ENCODE measurements at regions not wholly inside any gene's neighbourhood (a gene's known extent, or its start where the extent isn't known, plus 50 kb on each side); places are given as distances from the start of the nearest gene placed in this dataset.

DNA sequence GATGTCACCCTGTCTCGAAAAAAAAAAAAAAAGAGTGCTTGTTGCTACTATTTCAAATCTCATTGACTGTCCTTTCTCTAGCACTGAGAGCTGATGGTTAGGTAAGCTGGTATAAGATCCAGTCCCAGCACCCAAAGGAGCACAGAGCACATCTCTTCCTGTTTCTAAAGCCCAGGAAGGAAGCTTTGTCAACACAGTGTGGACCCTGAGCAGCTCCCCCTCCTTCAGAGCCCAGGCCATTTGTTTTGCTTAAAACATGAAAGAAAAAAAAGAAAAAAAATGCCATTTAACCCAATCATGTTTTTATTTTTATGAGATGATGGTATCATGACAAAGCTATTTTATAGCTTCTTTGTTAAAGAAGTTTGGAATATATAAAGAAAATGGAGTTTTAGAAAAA, 184.1 kb upstream of the DUSP10 start:
- Histone ChIP-seq H3K4me3 (ENCODE audit: low read length) (no peak overlapping the region), H3K36me3 (ENCODE audit: insufficient read depth, low read length) (no peaks in the 10 kb centered on the region), H3F3A (ENCODE audit: insufficient read depth, low read length, poor library complexity, severe bottlenecking) (no peaks in the 10 kb centered on the region), H3K27me3 (ENCODE audit: insufficient read depth, low read depth, low read length) (no peaks in the 10 kb centered on the region), H3K9me3 (ENCODE audit: low read length) (no peaks in the 10 kb centered on the region), H3K27ac (ENCODE audit: low read length) (no peak overlapping the region), H3K79me2 (replicated peaks; ENCODE audit: insufficient read depth, low read length) (no peaks in the 10 kb centered on the region), H3K9me2 (ENCODE audit: insufficient read depth, low read length) (no peaks in the 10 kb centered on the region), H3K9ac (ENCODE audit: low read length) (no peak overlapping the region), H3K4me2 (ENCODE audit: low read length) (no peak overlapping the region), H4K20me1 (ENCODE audit: insufficient read depth) (no peaks in the 10 kb centered on the region), H2AFZ (ENCODE audit: low read depth, low read length) (no peak overlapping the region)
- TF ChIP-seq TAF1 (IDR thresholded peaks at IDR 0.05; ENCODE audit: low read depth), result no peak
- TF ChIP-seq EZH2 (IDR thresholded peaks at IDR 0.05; ENCODE audit: borderline replicate concordance, insufficient read depth, low read length, poor library complexity, severe bottlenecking), result no peak
- TF ChIP-seq SMC3 (conservative IDR thresholded peaks at IDR 0.05; ENCODE audit: poor library complexity), result no peak
- TF ChIP-seq, protein P1, sequence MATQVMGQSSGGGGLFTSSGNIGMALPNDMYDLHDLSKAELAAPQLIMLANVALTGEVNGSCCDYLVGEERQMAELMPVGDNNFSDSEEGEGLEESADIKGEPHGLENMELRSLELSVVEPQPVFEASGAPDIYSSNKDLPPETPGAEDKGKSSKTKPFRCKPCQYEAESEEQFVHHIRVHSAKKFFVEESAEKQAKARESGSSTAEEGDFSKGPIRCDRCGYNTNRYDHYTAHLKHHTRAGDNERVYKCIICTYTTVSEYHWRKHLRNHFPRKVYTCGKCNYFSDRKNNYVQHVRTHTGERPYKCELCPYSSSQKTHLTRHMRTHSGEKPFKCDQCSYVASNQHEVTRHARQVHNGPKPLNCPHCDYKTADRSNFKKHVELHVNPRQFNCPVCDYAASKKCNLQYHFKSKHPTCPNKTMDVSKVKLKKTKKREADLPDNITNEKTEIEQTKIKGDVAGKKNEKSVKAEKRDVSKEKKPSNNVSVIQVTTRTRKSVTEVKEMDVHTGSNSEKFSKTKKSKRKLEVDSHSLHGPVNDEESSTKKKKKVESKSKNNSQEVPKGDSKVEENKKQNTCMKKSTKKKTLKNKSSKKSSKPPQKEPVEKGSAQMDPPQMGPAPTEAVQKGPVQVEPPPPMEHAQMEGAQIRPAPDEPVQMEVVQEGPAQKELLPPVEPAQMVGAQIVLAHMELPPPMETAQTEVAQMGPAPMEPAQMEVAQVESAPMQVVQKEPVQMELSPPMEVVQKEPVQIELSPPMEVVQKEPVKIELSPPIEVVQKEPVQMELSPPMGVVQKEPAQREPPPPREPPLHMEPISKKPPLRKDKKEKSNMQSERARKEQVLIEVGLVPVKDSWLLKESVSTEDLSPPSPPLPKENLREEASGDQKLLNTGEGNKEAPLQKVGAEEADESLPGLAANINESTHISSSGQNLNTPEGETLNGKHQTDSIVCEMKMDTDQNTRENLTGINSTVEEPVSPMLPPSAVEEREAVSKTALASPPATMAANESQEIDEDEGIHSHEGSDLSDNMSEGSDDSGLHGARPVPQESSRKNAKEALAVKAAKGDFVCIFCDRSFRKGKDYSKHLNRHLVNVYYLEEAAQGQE (IDR thresholded peaks at IDR 0.05; ENCODE audit: borderline replicate concordance), result no peak
- TF ChIP-seq RAD21 (conservative IDR thresholded peaks at IDR 0.05), result no peak
- TF ChIP-seq POLR2AphosphoS5 (IDR thresholded peaks at IDR 0.05), result no peak
- TF ChIP-seq EP300 (conservative IDR thresholded peaks at IDR 0.05; ENCODE audit: poor library complexity, severe bottlenecking), result no peak

DNA sequence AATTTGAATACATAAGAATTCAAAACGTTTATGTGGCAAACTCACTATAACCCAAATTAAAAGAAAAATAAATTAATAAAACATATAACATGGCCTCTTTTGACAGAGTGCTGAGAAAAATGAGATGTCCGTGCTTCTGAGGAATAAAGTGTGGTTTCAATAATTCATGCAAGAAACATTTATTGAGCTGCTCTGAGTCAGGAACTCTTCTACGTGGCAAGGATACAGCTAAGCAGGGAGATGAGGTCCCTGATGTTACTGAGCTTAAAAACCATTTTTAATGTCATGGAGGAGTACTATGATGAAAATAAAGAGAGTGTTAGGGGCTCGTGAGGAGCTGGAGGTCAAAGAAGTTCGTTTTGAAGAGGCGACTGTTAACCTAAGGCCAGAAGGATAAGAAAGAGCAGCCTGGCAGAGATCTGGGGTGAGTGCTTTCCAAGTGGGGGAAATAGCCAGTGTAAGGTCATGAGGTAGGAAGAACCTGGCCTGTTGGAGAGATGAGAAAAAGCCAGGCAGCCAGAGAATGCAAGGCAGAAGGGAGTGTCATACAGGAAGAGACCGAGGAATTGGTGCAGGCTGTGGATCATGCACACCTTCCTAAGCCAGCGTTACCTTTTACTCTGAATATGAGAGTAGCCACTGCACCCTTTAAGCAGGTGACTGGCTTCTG, 182.2 kb upstream of the DUSP10 start:
- Histone ChIP-seq H2AFZ (ENCODE audit: low read depth, low read length) (no peak overlapping the region), H3K9me2 (ENCODE audit: insufficient read depth, low read length) (no peaks in the 10 kb centered on the region), H3K9ac (ENCODE audit: low read length) (no peak overlapping the region), H3F3A (ENCODE audit: insufficient read depth, low read length, poor library complexity, severe bottlenecking) (no peaks in the 10 kb centered on the region), H3K27me3 (ENCODE audit: insufficient read depth, low read depth, low read length) (no peaks in the 10 kb centered on the region), H4K20me1 (ENCODE audit: insufficient read depth) (no peaks in the 10 kb centered on the region), H3K9me3 (ENCODE audit: low read length) (no peaks in the 10 kb centered on the region), H3K27ac (ENCODE audit: low read length) (no peak overlapping the region), H3K36me3 (ENCODE audit: insufficient read depth, low read length) (no peaks in the 10 kb centered on the region), H3K79me2 (replicated peaks; ENCODE audit: insufficient read depth, low read length) (no peaks in the 10 kb centered on the region), H3K4me3 (ENCODE audit: low read length) (no peak overlapping the region), H3K4me2 (ENCODE audit: low read length) (no peak overlapping the region)
- TF ChIP-seq TAF1 (IDR thresholded peaks at IDR 0.05; ENCODE audit: low read depth), result no peak

DNA sequence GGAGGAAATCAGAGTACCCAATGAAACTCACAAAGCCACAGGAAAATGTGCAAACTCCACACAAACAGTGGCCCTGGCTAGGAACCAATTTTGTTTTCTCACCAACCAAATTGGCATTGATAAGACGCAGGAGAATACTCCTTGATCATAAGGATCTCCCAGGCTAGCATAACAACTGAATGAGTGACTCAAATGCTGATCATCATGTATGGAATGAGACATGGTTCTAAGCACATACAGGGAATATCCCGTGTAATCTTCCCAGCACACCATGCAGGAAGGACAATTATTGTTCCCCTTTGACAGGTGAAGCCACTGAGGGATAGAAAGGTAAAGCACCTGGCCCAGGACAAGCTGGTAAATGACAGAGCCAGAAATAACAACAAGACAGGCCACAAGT, 180.0 kb upstream of the DUSP10 start:
- Histone ChIP-seq H3K9me2 (ENCODE audit: insufficient read depth, low read length) (no peaks in the 10 kb centered on the region), H3K27ac (ENCODE audit: low read length) (no peak overlapping the region), H3K79me2 (replicated peaks; ENCODE audit: insufficient read depth, low read length) (no peaks in the 10 kb centered on the region), H2AFZ (ENCODE audit: low read depth, low read length) (no peak overlapping the region), H4K20me1 (ENCODE audit: insufficient read depth) (no peaks in the 10 kb centered on the region), H3K36me3 (ENCODE audit: insufficient read depth, low read length) (no peaks in the 10 kb centered on the region), H3K27me3 (ENCODE audit: insufficient read depth, low read depth, low read length) (no peaks in the 10 kb centered on the region), H3K9me3 (ENCODE audit: low read length) (no peaks in the 10 kb centered on the region), H3K9ac (ENCODE audit: low read length) (no peak overlapping the region), H3F3A (ENCODE audit: insufficient read depth, low read length, poor library complexity, severe bottlenecking) (no peaks in the 10 kb centered on the region), H3K4me2 (ENCODE audit: low read length) (no peak overlapping the region), H3K4me3 (ENCODE audit: low read length) (no peak overlapping the region)
- TF ChIP-seq TAF1 (IDR thresholded peaks at IDR 0.05; ENCODE audit: low read depth) (no peak), SMC3 (conservative IDR thresholded peaks at IDR 0.05; ENCODE audit: poor library complexity) (no peak), MXI1 (conservative IDR thresholded peaks at IDR 0.05; ENCODE audit: poor library complexity, severe bottlenecking) (no peak), EZH2 (IDR thresholded peaks at IDR 0.05; ENCODE audit: borderline replicate concordance, insufficient read depth, low read length, poor library complexity, severe bottlenecking) (no peak), POLR2AphosphoS5 (IDR thresholded peaks at IDR 0.05) (no peak), RAD21 (conservative IDR thresholded peaks at IDR 0.05) (no peak), EP300 (conservative IDR thresholded peaks at IDR 0.05; ENCODE audit: poor library complexity, severe bottlenecking) (no peak)
- TF ChIP-seq, protein P2, sequence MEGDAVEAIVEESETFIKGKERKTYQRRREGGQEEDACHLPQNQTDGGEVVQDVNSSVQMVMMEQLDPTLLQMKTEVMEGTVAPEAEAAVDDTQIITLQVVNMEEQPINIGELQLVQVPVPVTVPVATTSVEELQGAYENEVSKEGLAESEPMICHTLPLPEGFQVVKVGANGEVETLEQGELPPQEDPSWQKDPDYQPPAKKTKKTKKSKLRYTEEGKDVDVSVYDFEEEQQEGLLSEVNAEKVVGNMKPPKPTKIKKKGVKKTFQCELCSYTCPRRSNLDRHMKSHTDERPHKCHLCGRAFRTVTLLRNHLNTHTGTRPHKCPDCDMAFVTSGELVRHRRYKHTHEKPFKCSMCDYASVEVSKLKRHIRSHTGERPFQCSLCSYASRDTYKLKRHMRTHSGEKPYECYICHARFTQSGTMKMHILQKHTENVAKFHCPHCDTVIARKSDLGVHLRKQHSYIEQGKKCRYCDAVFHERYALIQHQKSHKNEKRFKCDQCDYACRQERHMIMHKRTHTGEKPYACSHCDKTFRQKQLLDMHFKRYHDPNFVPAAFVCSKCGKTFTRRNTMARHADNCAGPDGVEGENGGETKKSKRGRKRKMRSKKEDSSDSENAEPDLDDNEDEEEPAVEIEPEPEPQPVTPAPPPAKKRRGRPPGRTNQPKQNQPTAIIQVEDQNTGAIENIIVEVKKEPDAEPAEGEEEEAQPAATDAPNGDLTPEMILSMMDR (IDR thresholded peaks at IDR 0.05; ENCODE audit: poor library complexity, severe bottlenecking), result no peak
- TF ChIP-seq, protein P1 (IDR thresholded peaks at IDR 0.05; ENCODE audit: borderline replicate concordance), result no peak

Measured in neural cell (in vitro differentiated cells).